LNCaP clone FGC (cell line): ENCODE measurements at regions not wholly inside any gene's neighbourhood (a gene's known extent, or its start where the extent isn't known, plus 50 kb on each side); places are given as distances from the start of the nearest gene placed in this dataset.

Experiments used
- DNase-seq: peaks from one replicate; pipeline ENCODE4 v3.0.0-alpha.2; 2011; ENCODE audit warnings: low read depth
- H3K4me3 ChIP-seq: 2 replicates; pipeline ENCODE4 v1.5.1; 2011; ENCODE audit warnings: mild to moderate bottlenecking, low read depth, low read length, control low read depth
- TF ChIP-seq, protein P1 (sequence below): IDR thresholded peaks from 2 replicates; pipeline ENCODE4 v1.5.1; 2012; ENCODE audit warnings: mild to moderate bottlenecking; ENCODE audit not compliant: control insufficient read depth, insufficient read depth; ENCODE audit errors: extremely low read depth

DNA sequence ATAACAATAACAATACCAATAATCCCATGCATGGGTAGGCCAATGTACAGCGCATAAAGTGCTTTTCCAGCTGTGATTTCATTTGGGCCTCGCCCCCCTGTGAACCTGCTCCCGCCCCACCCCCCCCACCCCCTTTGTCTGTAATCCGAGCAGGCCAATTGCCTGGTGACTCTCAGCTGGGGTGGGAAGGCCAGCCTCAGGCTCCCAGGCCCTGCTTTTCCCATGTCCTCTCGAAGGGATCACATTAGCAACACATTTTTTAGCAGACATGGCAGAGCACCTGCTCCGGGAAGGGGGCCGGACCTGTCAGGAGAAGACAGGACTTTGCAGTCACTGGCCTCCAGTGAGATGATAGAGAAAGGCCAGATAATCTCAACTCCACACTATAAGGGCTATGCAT lies 439.3 kb downstream of the RPS24 start:
- TF ChIP-seq, protein P1, sequence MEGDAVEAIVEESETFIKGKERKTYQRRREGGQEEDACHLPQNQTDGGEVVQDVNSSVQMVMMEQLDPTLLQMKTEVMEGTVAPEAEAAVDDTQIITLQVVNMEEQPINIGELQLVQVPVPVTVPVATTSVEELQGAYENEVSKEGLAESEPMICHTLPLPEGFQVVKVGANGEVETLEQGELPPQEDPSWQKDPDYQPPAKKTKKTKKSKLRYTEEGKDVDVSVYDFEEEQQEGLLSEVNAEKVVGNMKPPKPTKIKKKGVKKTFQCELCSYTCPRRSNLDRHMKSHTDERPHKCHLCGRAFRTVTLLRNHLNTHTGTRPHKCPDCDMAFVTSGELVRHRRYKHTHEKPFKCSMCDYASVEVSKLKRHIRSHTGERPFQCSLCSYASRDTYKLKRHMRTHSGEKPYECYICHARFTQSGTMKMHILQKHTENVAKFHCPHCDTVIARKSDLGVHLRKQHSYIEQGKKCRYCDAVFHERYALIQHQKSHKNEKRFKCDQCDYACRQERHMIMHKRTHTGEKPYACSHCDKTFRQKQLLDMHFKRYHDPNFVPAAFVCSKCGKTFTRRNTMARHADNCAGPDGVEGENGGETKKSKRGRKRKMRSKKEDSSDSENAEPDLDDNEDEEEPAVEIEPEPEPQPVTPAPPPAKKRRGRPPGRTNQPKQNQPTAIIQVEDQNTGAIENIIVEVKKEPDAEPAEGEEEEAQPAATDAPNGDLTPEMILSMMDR = no peak
- no peak overlapping the region for H3K4me3 ChIP-seq
- no peak for DNase-seq

DNA sequence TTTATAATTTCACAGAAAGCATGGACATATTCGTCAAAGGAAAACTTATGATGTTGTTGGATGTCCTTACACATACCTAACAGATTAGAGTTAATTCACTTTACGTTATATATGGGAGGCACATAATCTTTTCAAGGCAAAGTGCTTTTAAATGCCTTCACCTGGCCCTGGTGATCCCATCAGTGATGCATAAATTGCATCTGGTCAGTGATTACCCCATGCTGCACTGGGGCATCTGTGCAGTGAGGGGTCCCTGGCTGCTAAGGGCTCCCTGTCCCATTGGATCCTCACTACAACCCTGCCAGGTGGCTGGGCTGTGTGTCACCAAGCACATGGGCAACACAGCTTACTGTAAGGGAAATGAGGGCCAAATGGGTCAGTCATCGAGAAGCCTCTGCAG lies 441.1 kb downstream of the RPS24 start:
- TF ChIP-seq, protein P1 = no peak

DNA sequence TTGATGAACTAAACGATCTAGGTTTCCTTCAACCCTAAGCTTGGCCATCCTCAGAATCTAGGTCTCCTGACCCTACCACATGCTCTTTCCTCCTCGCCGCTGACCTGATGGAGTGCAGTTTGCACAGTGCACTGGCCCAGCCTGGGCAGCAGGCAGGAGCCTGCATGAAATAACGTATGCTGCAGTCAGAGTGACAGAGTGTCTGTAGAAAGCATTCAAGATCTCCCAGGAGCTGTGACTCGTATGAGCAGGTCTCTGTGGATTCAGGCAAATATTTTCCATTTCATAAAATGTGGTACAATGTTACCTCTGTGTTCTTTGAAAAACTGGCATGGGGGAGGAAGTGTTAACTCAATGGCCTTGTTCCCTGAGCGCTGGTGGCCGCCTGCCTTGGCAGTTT lies 441.8 kb downstream of the RPS24 start:
- no peak overlapping the region for H3K4me3 ChIP-seq
- TF ChIP-seq, protein P1 = no peak
- no peak for DNase-seq

More for the DNA sequence above, 441.1 kb downstream of the RPS24 start:
- H3K4me3 ChIP-seq = no peak overlapping the region
- no peak for DNase-seq

DNA sequence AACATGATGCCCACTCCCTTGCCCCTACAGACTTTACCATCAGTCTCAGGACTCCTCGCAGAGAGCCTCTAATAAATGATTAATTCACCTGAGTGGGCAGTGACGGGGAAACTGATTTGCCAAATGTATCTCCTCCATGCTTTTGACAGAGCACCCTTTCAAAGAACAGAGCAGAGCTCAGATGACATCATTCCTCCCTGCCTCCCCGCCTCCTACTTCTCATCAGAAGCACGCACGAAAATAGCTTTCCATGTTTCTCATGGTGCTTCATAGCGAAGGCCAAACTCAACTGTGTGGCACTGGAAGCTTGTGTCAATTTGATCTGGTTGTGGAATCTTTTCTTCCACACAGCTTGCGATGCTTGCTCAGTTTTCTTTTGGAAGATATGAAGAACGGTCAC lies 442.5 kb downstream of the RPS24 start:
- no peak overlapping the region for H3K4me3 ChIP-seq
- DNase-seq = no peak
- TF ChIP-seq, protein P1 = no peak

DNA sequence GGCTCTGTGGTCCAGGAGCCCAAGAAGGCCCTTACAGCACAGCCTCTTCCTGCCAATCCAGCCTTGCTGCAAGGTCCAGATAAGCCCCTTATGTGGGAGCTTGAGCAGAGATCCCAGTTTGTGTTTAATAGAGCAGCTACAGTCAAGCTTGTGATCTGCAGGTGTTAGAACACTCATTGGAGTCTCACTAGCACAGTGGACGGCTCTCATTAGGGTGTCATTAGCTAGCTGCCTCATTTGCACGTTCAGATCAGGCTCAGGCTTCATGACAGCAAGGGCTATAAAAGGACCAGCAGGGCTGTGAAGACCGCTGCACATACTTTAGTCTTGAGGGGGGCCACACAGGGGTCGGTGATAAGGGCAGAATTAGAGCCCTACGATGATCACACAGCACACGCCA lies 443.2 kb downstream of the RPS24 start:
- TF ChIP-seq, protein P1 = no peak
- DNase-seq = no peak
- no peak overlapping the region for H3K4me3 ChIP-seq

DNA sequence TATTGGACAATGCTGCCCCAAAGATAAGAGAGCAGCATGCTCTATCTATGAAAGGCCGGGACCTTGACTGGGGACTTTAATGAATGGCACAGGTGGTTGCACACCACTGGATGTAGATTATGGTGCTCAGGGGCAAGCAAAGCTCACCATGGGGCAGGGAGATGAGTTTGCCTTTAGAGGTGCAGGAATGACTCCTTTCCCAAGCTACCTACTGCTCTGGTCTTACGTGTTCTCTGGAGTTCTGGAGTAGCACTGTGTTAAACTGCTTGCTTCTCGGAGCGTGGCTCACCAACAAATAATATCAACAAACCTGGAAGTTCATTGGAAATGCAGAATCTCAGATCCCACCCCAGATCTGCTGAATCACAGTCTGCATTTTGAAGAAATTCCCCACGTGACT lies 445.3 kb downstream of the RPS24 start:
- DNase-seq = no peak
- no peak overlapping the region for H3K4me3 ChIP-seq
- TF ChIP-seq, protein P1 = no peak

DNA sequence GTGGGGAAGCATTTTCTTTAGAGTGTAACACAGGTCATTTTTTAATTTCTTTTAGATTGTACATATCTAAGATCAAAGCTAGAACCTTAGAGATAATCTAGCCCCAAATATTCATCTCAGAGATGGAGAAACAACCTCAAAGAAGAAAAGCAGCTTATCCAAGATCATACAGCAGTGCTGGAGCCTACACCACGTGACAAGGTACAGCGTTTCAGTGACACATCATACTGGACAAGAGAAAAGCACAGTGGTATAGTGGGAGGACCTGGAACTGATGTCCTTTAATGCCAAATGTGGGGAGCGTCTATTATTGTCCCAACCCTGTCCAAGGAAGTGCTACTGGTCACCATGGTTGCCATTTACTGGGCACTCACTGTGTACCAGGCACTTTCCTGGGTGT lies 445.8 kb downstream of the RPS24 start:
- no peak overlapping the region for H3K4me3 ChIP-seq
- no peak for DNase-seq
- TF ChIP-seq, protein P1 = no peak
